GM12872 (cell line): ENCODE measurements at regions not wholly inside any gene's neighbourhood (a gene's known extent, or its start where the extent isn't known, plus 50 kb on each side); places are given as distances from the start of the nearest gene placed in this dataset.

Experiments used
- CTCF ChIP-seq: IDR thresholded peaks from 3 replicates; pipeline ENCODE4 v1.5.1; 2011; ENCODE audit warnings: low read depth, mild to moderate bottlenecking, low read length, moderate library complexity; ENCODE audit not compliant: insufficient read depth

- TF ChIP-seq CTCF = no peak
Observed at GRCh38 chr19:57067440-57067839, 52.3 kb upstream of the USP29 start.

GRCh38 chr19:57068311-57068710 is 51.5 kb upstream of the USP29 start:
- no peak for TF ChIP-seq CTCF

GRCh38 chr19:57068921-57069697 is 50.7 kb upstream of the USP29 start:
- TF ChIP-seq CTCF = 0 out of 3 replicates have a peak, but pooled peaks have one; percentile 12
